IPS-NIHi11 (cell line): ENCODE measurements at regions not wholly inside any gene's neighbourhood (a gene's known extent, or its start where the extent isn't known, plus 50 kb on each side); places are given as distances from the start of the nearest gene placed in this dataset.

Experiments used
- DNase-seq: peaks from one replicate; pipeline ENCODE4 v3.0.0; 2012; ENCODE audit warnings: mixed read lengths, low spot score

DNA sequence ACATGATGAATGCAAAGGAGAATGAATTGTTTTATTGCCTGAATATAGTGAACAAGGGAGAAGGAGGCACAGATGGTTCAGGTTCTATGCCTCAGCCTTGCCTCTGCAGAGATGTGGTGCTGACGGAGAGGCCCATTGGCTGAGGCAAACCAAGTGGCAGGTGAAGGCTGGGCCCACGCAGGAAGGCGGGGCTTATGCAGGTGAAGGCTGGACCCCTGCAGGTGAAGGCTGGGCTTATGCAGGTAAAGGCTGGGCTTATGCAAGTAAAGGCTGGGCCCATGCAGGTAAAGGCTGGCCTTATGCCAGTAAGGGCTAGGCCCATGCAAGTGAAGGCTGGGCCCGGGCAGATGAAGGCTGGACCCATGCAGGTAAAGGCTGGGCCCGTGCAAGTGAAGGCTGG, 414.7 kb downstream of the LRATD1 start:
- peak; percentile 35 for DNase-seq

DNA sequence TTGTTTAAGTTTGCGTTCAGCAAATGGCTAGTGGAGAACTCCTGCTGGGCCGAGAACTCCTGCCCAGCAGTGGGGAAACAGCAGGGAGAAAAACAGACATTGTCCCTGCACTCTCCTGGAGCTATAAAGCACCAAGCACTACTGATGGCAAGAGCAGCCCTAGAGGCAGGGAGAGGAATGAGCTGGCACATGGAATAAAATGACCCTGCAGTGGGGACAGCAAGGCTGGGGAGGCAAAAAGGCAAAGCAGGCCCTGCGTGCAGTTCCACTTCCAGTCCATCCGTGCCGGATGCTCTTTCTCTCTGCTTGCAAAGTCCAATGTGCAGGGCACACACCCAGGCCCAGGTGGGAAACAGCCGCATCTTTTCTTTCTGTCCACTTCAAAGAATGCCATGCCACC, 415.5 kb downstream of the LRATD1 start:
- no peak for DNase-seq

DNA sequence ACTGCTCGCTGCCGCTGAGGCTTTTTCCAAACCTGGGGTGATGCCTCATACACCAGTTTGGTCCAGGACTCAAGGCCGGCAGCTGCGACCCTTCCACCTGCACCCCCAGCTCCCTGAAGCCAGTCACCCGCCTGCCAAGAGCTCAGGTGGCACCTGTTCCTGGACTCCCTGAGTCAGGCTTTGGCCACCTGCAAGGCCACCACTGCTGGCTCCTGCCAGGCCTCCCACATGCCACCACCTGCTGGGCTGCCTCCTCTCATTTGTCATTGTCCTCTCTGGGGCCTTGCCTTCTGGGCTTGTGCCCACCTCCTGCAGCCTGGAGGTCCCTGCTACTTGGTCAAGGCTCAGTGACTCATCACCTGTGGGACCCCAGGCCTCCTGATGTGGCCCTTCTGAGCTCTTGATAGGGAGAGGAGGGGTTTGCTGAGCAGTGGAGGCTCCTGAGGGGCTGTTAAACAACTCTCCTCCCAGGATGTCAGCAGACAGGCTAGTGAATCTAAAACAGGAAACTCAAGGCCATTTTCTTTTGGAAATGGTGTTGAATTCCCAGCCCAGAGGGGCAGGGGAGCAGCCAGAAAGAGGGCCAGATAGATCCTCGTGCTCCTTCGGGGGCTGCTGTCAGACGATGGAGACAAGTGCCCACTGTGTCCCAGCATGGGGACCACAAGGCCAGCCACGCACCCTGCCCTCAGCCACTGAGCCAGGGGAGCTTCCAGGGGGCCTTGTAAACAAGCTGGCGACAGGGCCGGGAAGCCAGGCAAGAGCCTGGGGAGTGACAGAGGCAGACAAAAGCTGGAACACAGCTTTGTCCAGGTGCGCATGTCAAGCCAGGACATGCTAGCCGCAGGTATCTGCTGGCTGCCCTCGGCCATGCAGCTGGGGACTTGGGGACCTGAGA, 416.8 kb downstream of the LRATD1 start:
- DNase-seq, result no peak

DNA sequence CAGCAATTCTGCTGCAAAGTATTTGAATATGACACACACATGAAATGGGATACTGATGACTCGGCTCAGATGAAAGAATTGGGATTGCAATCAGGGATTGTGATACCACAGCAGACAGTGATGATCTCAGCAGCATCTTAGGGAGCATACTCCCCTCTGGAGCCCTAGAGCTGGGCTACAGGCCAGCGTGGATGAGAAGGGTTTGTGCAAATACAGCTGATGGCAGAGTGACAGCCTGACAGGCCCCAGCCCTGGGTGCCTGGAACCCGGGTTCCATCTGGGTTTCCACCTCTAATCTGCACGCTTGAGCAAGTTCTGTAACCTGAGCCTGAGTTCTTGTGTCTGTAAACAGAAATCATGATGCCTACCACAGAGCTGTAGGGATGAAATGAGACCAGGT, 418.0 kb downstream of the LRATD1 start:
- no peak for DNase-seq

DNA sequence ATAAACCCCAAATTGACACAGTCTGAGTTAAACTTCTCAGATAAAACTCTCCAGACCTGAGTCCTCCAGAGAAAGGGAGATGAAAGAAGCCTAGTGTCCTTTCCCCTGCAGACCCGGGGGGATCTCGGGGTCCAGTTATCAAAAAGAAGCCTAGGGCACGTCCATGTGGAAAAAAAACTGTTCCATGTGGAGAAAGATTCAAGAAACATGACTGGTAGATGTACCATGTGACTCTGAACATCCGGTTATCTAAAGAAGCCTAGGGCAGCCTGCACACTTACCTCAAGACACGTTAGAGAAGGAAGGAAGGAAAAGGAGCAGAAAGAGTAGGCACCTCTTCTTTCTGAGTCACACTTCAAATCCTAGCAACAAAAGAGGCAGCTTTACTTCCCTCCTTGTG, 421.0 kb downstream of the LRATD1 start:
- DNase-seq, result no peak

DNA sequence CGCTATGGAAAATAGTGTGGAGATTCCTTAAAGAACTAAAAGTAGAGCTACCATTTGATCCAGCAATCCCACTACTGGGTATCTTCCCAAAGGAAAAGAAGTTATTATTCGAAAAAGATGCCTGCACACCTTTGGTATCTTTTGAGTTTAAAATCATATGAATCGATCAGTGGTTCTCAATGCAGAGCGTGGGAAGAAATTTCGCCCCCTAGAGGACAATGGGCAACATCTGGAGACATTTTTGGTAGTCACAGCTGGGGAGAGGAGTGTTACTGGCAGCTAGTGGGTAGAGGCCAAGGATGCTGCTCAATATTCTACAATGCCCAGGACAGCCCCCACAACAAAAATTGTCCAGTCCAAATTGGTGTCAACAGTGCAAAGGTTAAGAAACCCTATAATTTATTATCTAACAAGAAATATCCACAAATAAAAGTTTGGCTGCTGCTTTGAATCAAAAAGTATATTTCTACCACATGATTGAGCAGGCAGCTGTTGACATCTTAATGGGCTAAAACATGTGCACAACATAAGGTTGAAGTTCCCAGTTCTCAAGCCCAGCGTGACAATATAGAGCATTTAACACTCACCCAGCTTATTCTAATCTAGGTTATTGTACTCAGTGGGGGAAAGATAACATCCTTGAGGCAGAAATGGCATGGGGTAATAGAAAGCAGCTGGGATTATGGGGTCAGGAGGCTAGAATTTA, 425.7 kb downstream of the LRATD1 start:
- DNase-seq, result no peak

DNA sequence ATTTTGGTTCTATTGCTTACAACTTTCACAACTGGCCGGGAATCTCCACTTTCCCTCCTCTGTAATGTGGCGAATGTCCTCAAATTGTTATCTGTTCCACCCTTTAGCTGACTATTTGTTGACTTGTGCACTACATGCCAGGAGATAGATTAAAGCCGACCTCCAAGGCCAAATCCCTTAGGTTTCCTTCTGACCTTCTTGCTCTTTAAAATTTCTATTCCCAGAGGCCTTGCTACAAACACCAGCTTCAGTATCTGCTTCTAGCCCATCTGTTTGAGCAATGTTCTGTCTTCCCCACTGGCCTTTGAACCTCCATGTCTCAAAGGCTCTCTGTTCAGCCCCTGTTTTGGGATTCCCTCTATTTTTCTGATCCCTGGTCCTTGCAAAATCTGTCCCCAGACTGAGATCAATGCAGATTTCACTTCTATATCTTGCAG, 426.2 kb downstream of the LRATD1 start:
- DNase-seq, result no peak

DNA sequence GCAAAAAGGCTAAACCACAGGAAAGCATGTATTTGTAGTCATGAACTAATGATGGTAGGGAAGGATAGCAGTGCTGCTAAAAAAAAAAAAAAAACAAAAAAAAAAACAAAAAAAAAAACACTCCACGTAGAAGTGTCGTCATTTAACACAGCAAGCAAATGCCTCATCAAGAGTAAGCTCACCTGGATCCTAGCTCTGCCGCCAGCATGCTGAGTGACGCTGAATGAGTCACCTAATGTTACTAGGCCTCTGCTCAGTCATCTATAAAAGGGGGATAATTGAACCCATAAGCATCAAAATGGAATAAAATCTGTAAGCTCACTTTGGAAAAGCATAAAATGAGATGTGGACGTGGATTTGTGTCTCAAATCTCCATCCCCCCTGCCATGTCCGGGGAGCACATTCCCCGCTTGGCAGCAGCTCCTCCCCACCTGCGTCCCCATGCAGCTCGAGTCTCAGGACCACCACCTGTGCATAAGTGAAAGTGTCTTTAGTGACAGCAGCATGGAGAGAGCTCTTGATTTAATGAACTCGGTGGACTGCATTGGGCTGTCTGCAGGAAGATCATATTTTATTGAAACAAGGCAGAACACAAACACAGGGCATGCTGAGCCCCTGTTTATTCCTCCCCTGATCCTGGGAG, 427.5 kb downstream of the LRATD1 start:
- DNase-seq, result no peak

DNA sequence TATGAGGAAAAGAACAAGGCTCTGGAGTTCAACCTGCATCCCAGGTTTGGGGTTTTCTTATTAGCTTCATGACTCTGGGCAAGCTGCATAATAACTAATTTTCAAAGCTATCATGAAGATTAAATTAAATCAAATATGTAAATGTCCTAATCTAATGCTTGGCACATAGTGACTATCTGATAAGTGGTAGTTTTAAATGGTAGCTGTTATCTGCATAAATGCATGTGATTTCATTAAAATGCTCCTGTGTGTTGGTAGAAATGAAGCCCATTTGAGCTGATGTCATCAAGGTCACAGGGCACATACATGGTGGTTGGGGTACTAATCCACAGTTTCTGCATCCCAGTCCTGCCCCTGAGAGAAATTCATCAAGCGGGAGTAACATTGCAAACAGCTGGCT, 428.8 kb downstream of the LRATD1 start:
- no peak for DNase-seq

DNA sequence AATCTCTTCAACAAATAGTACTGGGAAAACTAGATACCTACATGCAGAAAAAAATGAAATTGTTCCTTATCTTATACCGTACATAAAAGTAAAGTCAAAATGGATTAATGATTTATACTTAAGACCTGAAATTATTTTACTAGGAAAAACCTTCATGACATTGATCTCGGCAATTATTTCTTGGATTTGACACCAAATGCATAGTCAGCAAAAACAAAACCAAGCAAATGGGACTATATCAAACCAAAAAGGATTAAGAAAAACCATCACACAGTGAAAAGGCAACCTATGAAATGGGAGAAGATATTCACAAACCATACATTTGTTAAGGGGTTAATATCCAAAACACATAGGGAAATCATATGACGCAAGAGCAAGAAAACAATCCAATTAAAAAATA, 433.6 kb downstream of the LRATD1 start:
- no peak for DNase-seq

DNA sequence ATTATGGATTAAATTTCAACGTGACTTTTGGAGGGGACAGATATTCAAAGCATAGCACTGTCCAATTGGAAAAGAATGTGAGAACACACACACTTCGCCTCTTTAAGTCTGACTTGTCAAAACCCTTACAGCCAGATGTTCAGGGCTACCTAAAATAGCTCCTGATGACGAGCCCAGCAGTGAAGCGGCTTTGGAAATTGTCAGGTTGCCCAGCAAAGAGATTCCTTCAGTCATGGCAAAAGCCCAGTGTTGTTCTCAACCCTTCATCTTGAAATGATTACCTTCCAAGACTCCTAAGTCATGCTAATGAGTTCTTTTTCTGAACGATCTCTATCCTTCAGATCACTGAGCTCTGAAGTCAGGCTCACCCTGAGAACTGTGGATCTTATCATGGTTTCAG, 436.6 kb downstream of the LRATD1 start:
- no peak for DNase-seq

DNA sequence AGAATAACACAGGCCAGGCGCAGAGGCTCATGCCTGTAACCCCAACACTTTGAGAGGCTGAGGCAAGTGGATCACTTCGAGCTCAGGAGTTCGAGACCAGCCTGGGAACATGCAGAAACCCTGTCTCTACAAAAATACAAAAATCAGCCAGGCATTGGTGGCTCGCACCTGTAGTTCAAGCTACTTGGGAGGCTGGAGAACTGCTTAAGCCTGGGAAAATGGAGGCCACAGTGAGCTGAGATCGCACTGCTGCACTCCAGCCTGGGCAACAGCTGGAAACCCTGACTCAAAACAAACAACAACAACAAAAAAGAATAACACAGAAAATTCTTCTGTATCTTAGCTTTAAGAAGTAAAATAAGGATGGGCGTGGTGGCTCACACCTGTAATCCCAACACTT, 440.3 kb downstream of the LRATD1 start:
- no peak for DNase-seq

DNA sequence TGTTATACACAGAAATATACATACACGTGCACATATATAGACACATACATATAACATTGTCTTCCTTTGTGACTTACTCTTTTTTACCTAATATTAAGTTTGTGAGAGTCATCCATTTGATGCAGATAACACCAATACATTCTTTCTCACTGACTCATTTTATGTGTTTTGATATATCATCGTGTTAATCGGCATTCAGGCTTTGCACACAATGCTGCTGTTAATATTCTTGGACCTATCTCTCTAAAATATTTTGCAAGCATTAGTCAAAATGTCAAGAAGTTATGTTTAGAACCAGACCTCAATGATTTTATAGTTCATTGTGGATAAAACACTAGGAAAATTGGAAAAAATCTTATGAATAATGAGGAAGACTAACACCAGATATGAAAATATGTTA, 441.1 kb downstream of the LRATD1 start:
- DNase-seq, result no peak

DNA sequence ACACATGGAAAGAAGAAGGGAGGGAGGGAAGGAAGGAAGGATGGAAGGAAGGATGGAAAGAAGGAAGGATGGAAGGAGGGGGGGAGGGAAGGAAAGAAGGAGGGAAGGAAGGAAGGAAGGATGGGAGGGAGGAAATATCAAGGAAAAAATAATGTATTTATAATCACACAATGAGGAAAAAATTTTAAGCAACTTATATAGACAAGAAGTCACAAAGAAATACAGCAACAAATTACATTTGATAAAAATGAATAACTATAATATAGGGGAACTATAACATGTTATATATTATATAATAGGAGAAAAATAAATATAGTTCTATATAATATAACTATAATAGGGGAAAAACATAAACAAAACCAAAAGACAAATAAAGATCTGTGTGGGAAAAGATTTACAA, 441.8 kb downstream of the LRATD1 start:
- no peak for DNase-seq

DNA sequence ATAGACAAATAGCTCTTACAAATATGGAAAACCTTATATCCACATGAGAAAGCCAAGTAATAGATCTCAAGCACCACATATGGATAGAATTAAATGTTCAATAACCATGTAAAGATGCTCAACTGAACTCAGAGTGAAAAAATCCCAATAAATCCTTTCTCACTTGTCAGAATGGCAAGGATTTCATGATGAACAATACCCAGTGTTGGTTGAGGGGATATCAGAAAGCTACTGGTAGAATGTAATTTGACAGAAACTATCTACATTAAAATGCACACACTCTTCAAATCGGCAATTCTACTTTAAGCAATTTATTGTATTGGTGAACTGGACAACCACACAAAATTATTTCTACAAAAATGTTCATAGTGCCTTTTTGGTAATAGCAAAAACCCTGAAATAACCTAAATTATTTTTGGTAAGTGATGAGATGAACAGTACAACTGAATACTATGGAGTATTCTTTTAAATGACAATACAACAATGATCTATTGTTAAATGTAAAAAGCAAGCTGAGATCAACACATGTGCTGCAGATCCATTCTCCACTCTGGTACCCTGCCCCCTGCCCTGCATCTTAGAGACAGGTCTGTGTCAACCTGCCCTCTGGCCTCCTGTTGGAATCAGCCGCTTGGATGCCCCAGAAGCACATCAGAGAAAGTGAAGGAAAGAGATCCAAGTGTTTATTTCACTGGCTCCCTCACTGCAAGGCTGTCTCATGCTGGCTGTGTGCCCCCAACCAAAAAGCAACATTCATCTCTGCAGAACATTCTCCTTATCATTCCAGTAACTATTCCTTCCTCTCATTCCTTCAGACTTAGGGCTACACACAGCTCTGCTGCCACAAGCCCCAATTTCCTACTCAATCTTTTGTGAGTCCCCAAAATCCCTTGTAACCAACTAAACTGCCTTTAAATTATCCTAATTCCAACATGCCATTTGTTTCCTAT, 442.5 kb downstream of the LRATD1 start:
- DNase-seq, result no peak

DNA sequence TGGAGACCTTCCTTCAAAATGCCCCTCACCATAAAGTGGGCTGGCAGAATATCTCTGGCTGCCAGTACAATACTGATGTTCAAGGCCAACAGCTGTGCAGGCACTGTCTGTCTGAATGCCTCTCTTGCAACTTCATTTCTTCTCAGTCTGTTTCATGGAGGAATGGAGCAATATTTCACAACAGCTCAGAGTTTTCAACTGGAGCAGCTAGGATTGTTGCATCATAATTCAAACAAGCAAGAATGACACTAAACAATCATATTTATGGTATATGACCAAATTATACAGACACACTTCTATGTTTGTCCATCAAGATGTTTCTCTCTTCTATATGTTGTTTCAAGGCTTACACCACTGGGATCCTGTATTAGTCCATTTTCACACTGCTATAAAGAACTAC, 444.2 kb downstream of the LRATD1 start:
- no peak for DNase-seq

DNA sequence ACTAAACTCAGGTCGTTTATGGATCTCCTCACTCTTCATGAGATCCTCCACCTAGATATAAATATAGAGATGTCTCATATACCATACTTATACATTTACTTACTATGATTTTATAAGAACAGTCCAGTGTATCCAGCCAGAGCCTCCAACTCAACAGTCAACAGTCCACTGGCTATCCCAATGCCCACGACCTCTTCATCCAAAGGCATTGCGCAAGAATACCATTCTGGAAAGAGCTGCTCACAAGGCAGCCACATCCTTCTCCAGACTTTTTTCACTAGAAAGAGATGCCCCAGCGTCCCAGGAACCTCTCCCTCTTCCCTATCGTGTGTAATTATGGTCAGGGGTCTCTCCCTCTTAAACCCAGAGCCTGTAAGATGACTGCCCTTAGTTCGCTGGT, 448.8 kb downstream of the LRATD1 start:
- no peak for DNase-seq

DNA sequence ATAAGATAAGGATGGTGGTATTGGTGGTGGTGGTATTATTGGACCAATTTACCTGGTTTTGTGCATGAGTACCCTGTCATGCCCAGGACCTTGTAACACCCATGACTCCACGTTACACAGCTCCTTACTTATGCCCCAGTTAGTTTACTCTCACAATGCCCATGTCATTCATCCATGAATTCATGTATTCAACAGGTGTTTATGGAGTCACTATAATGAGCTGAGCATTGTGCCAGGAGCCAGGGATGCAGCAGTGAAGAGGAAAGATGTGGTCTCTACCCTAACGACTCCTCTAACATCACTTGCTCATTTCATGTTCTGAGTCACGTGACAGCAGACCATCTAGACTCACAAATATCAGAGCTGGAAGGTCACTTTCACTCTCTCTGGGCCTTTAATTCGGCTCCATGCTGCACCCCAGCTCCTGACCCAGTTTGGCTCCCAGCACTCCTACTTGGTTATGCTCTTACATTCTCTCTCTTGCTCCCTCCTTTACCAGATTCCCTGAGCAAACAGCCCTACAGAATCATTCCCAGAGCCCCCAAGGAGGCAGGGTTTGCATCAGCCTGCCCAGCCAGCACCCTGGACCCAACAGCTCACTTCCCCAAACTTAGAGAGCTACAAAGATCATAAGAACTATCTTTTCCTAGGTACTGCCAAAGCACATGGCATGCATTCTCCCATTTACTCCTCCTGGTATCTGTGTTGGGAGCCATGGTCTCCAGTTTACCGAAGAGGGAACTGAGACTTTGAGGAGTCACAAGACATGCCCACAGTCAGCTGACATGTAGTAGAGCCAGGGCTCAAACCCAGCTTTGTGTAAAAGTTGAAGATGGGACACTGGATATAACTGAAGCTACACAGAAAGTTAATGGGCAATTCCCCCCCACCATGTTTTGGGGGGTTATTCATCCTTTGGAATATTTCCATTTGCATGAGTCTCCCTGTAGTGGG, 449.9 kb downstream of the LRATD1 start:
- DNase-seq, result no peak

DNA sequence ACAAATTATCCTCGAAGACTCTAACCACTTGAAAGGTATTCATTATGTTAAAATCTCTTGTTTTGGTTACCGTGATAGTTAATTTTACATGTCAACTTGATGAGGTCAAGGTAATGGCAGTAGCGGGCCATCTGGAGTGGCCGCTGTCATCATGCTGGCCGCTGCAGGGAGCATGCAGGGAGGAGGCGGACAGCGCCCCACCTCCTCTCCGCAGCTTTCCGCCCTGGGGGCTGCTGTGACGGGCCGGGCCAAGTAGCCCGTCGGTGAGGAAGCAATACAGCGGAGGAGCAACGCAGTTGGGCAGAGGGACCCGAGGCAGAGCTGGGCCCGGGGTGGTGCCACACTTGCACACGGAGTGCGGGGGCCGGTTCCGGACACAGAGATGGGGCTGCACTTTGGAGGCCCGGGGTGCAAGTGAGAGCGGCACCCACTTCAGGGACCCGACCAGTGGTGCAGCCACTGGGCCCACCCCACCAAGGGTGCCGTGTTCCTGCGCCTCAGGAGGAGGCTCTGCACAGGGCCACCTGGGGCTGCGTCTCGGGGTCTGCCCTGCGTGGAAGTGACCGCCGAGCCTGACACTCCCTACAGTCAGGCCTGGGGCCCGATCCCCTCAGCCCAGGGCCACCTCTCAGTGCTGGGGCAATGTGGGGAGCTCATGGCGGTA, 452.4 kb downstream of the LRATD1 start:
- no peak for DNase-seq

DNA sequence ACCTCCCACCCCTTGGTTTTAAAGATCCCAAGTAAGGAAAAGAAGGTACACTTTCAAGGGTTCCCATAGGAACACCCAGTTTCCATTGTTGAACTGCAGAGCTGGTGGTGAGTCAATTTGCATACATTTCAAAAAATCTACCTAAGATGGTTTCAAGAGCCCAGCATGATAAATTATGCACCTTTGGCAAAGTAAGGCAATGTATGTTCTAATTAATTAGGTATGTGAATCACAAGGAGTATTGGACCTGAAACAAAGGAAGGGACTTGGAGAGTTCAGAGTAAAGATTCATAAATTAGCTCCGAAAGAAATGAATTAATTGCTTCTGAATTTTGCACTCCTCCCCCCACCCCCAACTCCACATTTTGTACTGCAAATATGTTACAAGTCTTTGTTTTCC, 459.7 kb downstream of the LRATD1 start:
- no peak for DNase-seq
